Endothelial cell of umbilical vein (primary cell): ENCODE measurements at regions not wholly inside any gene's neighbourhood (a gene's known extent, or its start where the extent isn't known, plus 50 kb on each side); places are given as distances from the start of the nearest gene placed in this dataset.

Source experiments
- CTCF ChIP-seq, 2 donors: IDR thresholded peaks; 1 replicate in 1 of 2; 2 replicates in 1 of 2; pipeline ENCODE4 v1.5.1; 2011; ENCODE audit warnings: low read length in 2 of 2, mild to moderate bottlenecking in 2 of 2, moderate library complexity in 2 of 2, control low read depth in 1 of 2, inconsistent platforms in 1 of 2, low read depth in 1 of 2; ENCODE audit not compliant: insufficient read depth in 1 of 2; ENCODE audit errors: extremely low read depth in 1 of 2
- POLR2A ChIP-seq: IDR thresholded peaks from 2 replicates; pipeline ENCODE4 v1.6.1; 2012; ENCODE audit warnings: low read depth, mild to moderate bottlenecking, control low read depth, low read length

- TF ChIP-seq CTCF (IDR thresholded peaks at IDR 0.05; ENCODE audit: extremely low read depth in 1 of 2, insufficient read depth in 1 of 2, low read depth in 1 of 2, low read length in 2 of 2) (no peak), POLR2A (no peak)
Observed at GRCh38 chr1:29467989-29468900, 231.9 kb downstream of the PTPRU start.
